ENCODE measurements at regions not wholly inside any gene's neighbourhood (a gene's known extent, or its start where the extent isn't known, plus 50 kb on each side); places are given as distances from the start of the nearest gene placed in this dataset.

DNA sequence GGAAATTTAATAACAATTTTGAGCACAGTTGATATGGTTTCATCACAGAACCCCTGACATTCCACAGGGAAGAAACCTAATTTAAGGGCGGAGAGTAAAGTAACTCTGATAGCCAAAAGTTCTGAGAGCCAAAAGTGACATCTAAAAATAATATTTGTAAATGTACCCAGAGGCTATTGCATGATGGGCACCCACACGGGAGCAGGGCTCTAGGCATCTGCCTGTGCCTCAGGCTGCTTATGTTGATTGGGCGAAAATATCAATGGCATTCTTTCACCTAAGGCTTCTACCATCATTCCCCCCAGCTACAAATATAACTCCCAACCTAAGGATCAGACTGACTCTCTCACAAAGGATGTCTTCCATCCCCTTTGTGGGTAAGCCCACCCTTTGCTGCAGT lies 54.1 kb upstream of the PTPRM start:
- peak in 5 of 8 donors; percentile 38 to 77 (median 75) for ATAC-seq
- H3K4me3 ChIP-seq, result no peak overlapping the region
- no peaks in the 10 kb centered on the region for H3K36me3 ChIP-seq
- H3K9me3 ChIP-seq, result no peaks in the 10 kb centered on the region
- 60 to 61% methylated on average over 3 of the region's 3 CpGs for WGBS, 2 donors
- H3K27me3 ChIP-seq, result no peaks in the 10 kb centered on the region
- TF ChIP-seq, protein P1, sequence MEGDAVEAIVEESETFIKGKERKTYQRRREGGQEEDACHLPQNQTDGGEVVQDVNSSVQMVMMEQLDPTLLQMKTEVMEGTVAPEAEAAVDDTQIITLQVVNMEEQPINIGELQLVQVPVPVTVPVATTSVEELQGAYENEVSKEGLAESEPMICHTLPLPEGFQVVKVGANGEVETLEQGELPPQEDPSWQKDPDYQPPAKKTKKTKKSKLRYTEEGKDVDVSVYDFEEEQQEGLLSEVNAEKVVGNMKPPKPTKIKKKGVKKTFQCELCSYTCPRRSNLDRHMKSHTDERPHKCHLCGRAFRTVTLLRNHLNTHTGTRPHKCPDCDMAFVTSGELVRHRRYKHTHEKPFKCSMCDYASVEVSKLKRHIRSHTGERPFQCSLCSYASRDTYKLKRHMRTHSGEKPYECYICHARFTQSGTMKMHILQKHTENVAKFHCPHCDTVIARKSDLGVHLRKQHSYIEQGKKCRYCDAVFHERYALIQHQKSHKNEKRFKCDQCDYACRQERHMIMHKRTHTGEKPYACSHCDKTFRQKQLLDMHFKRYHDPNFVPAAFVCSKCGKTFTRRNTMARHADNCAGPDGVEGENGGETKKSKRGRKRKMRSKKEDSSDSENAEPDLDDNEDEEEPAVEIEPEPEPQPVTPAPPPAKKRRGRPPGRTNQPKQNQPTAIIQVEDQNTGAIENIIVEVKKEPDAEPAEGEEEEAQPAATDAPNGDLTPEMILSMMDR (IDR thresholded peaks at IDR 0.05), result no peak
- intact Hi-C loops (cut with DNase I), result loop anchor here in 2 of 10 donors (5.0 kb wide), 2 partner anchors 41 to 44 kb away; no protein-coding TSS in a partner anchor
- H3K27ac ChIP-seq, result peak overlapping the region in 2 of 10 donors; percentile 9 to 22
- H3K4me1 ChIP-seq, result peaks cover 0 to 34% (median 15%) of the 10 kb centered on the region in 9 donors
- DNase-seq, result no peak

DNA sequence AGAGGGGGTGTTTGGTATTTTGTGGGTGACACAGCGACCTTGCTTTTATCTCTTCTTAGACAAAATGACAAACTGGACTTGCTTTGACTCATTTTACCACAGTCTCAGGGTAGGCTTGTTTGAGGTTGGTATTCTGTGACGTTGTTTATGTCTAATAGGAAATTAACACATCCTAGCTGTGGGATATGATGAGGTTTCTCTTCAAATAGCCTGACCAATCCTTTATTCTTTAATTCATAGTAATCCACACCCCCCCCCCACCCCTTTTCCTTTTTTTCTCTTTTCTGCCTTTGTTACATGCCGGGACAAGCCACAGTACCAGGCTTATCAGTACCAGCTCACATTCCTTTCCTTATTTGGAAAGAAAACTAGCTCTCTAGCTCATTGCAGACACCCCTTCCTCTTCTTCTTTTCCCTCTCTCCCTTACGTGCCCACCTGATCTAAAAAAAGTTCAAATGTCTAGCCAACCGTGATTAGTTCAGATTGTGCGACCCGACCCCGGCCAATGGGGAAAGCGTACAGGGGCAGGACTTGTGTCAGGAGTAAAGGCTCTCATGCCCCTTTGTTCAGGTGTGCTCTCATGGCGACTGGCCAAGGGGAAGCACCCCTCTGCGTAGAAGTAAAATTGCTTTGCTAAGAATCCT lies 52.2 kb upstream of the PTPRM start:
- DNase-seq (no peak), ATAC-seq (peak in 2 of 8 donors; percentile 40 to 45)
- intact Hi-C loops (cut with DNase I), result loop anchor here in 2 of 10 donors (5.0 kb wide), 2 partner anchors 42 to 43 kb away; no protein-coding TSS in a partner anchor
- Histone ChIP-seq H3K27me3 (no peaks in the 10 kb centered on the region), H3K4me3 (no peak overlapping the region), H3K36me3 (no peaks in the 10 kb centered on the region), H3K27ac (no peak overlapping the region), H3K9me3 (no peaks in the 10 kb centered on the region), H3K4me1 (peaks cover 0 to 34% (median 15%) of the 10 kb centered on the region in 9 donors)
- 47 to 55% methylated on average over 11 of the region's 11 CpGs for WGBS, 2 donors
- TF ChIP-seq, protein P1 (IDR thresholded peaks at IDR 0.05), result no peak

DNA sequence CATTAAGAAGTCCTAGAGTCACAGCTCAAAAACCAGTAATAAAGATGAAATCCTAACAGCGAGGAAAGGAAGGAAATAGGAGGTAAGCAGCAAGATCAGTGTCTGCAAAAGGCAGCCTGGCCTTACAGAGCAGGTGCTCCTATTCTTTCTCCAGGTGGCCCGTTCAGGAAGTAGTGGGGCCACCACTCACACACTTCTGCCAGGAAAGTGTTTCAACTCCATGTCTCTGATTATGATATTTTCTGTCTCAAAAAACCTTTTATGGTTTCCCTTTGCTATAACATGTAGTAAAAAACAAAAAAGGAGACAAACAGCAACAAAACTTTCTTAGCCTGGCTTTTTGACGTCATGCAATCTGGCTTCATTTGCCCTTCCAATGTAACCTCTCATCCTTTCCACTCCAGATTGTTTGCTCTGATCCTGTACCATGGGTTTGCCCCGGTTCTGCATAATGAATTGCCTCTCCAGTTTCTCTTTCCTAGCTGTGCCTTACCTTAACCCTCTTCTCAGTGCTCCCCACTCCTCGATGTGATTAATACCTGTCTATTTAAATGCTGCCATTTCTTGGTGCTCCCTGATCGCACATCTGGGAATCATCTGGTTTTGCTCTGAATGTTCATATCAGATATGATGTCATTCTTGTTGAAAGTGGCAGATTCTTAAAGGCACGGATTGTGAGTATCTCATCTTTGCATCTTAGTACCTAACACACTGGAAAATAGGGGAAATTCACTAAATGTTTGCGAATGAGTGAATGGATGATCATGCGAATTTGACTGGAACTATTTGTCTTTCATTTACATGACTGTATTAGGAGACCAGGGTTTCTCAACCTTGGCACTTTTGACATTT lies 50.6 kb upstream of the PTPRM start:
- Histone ChIP-seq H3K4me3 (no peak overlapping the region), H3K4me1 (peaks cover 0 to 34% (median 15%) of the 10 kb centered on the region in 9 donors), H3K27ac (no peak overlapping the region), H3K9me3 (no peaks in the 10 kb centered on the region), H3K27me3 (no peaks in the 10 kb centered on the region), H3K36me3 (no peaks in the 10 kb centered on the region)
- intact Hi-C loops (cut with DNase I), result no loop called here
- WGBS, 2 donors, result 73% methylated on average over 9 of the region's 9 CpGs
- ATAC-seq (no peak), DNase-seq (no peak)
- TF ChIP-seq, protein P1 (IDR thresholded peaks at IDR 0.05), result no peak
